MG63 (cell line): ENCODE measurements at regions not wholly inside any gene's neighbourhood (a gene's known extent, or its start where the extent isn't known, plus 50 kb on each side); places are given as distances from the start of the nearest gene placed in this dataset.

Experiments used
- DNase-seq: peaks from one replicate; pipeline ENCODE4 v3.0.0-alpha.2; 2020
- H3K27me3 ChIP-seq: fragments of 250-450 bp; sonication (Bioruptor Pico); 2 replicates; pipeline ENCODE4 v1.5.1; 2020; ENCODE audit warnings: mild to moderate bottlenecking, moderate library complexity
- H3K36me3 ChIP-seq: fragments of 250-450 bp; sonication (Bioruptor Pico); 2 replicates; pipeline ENCODE4 v1.5.1; 2020; ENCODE audit warnings: mild to moderate bottlenecking, moderate library complexity
- H3K4me3 ChIP-seq: fragments of 250-450 bp; sonication (Bioruptor Pico); 2 replicates; pipeline ENCODE4 v1.5.1; 2020; ENCODE audit warnings: mild to moderate bottlenecking, moderate library complexity
- H3K9me3 ChIP-seq: fragments of 250-450 bp; sonication (Bioruptor Pico); 2 replicates; pipeline ENCODE4 v1.5.1; 2020; ENCODE audit warnings: mild to moderate bottlenecking, moderate library complexity

GRCh38 chr3:81303321-81303720 lies 458.1 kb downstream of the GBE1 start:
- H3K9me3 ChIP-seq, result no peaks in the 10 kb centered on the region
- no peak for DNase-seq
- no peaks in the 10 kb centered on the region for H3K36me3 ChIP-seq
- H3K27me3 ChIP-seq, result no peaks in the 10 kb centered on the region
- H3K4me3 ChIP-seq, result no peak overlapping the region

DNA sequence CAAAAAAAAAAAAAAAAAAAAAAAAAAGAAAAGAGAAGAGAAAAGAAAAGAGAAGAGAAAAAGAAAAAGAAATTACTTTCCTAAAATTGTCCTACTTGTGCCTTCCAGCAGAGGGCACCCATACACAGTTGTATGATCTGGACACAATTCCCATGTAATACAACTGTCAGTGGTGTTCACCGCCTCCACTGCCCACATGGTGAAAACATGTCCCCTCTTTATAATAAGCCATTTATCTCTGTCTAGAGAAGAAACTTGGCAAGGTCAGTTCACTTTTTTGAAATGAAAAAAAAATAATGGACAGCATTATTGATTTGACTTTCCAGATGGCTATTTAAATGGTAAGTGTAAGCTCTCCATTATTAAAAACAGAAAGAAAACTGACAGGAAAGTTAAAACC lies 459.4 kb downstream of the GBE1 start:
- H3K36me3 ChIP-seq, result no peaks in the 10 kb centered on the region
- H3K4me3 ChIP-seq, result no peak overlapping the region
- H3K27me3 ChIP-seq, result no peaks in the 10 kb centered on the region
- DNase-seq, result peak; percentile 1
- H3K9me3 ChIP-seq, result no peaks in the 10 kb centered on the region

DNA sequence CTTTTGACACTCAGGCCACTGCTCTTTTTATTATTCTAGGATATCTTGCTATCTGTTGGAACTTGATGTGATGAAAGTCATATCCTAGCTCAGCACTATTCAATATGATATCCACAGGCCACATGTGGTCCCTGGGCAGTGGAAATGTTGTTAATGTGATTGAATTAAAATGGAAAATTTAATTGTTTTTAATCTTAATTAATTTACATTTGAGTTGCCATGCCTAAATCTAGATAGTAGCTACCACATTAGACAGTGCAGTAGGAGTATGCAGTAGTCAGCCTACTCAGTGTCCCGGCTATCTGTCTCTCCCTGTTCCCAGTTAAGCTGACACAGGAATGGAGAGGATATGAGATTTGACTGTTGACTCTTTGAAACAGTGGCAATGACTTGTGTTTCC lies 460.2 kb downstream of the GBE1 start:
- no peak overlapping the region for H3K4me3 ChIP-seq
- H3K9me3 ChIP-seq, result no peaks in the 10 kb centered on the region
- DNase-seq, result no peak
- H3K27me3 ChIP-seq, result no peaks in the 10 kb centered on the region
- H3K36me3 ChIP-seq, result no peaks in the 10 kb centered on the region

- no peaks in the 10 kb centered on the region for H3K9me3 ChIP-seq
- H3K27me3 ChIP-seq, result no peaks in the 10 kb centered on the region
- H3K4me3 ChIP-seq, result no peak overlapping the region
- no peaks in the 10 kb centered on the region for H3K36me3 ChIP-seq
- DNase-seq, result no peak
Observed at GRCh38 chr3:81300324-81300927, 461.0 kb downstream of the GBE1 start.

GRCh38 chr3:81299481-81299880 lies 462.0 kb downstream of the GBE1 start:
- Histone ChIP-seq H3K27me3 (no peaks in the 10 kb centered on the region), H3K4me3 (no peak overlapping the region), H3K36me3 (no peaks in the 10 kb centered on the region), H3K9me3 (no peaks in the 10 kb centered on the region)
- DNase-seq, result no peak

DNA sequence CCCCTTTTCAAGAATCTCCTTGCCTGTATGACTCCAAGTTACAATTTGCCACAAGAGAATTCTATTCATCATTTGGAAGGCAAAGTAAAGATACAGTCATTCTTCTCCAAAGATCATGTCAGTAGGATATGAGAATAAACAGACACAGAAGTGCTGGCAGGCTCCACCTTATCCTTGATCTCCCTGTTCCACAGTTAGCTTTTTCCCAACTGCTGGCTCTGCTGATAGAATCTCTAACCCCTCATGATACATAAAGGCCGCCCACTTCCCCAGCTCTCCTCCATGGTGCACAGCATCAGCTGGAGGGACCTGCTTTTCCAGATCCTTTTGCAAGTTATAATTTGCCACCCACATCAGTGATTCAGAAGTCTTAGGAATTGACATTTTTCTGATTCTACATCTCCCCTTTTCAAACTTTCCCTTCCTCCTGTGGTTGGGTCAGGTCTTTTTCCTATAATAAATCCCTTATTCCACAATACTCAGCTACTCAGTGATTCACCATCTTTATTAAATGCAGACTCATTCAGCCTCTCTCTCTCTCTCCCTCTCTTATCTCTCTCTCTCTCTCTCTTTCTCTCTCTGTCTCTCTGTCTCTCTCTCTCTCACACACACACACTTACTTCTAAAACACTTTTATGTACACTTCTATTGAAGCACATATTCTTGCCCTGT lies 465.4 kb downstream of the GBE1 start:
- H3K36me3 ChIP-seq, result no peaks in the 10 kb centered on the region
- no peaks in the 10 kb centered on the region for H3K27me3 ChIP-seq
- no peak for DNase-seq
- H3K4me3 ChIP-seq, result no peak overlapping the region
- H3K9me3 ChIP-seq, result no peaks in the 10 kb centered on the region

DNA sequence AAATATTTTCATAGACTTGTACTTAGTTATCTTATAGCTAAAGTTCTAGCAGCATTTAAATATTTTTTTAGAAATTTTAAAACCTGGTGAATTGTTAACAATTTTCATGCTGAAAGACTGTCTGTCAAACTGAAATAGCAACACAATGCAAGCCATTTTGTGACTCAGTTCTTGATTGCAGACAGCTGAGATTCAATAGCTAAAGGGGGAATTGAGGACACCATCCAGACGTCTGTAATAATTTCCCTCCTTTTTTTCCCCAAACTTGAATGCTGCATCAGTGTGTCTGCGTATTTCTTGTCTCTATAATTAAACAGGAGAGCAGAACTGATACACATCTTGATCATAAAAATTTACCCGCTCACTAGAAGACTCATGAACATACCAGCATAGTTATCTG lies 468.3 kb downstream of the GBE1 start:
- Histone ChIP-seq H3K27me3 (no peaks in the 10 kb centered on the region), H3K9me3 (no peaks in the 10 kb centered on the region), H3K4me3 (no peak overlapping the region), H3K36me3 (no peaks in the 10 kb centered on the region)
- no peak for DNase-seq

DNA sequence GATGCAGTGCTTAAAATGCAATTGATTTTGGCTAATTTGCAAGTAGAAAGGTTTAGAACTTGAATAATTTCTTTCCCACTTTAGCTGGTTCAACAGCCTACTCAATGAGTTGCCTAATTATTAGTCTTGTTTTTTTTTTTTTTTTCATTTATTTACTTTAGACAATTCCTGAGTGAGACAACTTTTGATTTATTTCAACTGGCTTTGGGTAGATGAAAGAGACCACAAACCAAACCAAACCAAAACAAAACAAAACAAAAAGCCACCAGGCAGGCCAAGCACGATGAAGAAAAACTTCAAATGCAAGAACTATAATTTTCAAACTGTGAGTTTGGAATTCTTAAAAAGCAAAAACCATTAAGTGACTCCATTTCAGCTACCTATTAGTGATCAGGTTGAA lies 469.9 kb downstream of the GBE1 start:
- Histone ChIP-seq H3K4me3 (no peak overlapping the region), H3K9me3 (no peaks in the 10 kb centered on the region), H3K27me3 (no peaks in the 10 kb centered on the region), H3K36me3 (no peaks in the 10 kb centered on the region)
- no peak for DNase-seq

- Histone ChIP-seq H3K36me3 (no peaks in the 10 kb centered on the region), H3K4me3 (no peak overlapping the region), H3K27me3 (no peaks in the 10 kb centered on the region), H3K9me3 (no peaks in the 10 kb centered on the region)
- no peak for DNase-seq
Observed at GRCh38 chr3:81289676-81290075, 471.8 kb downstream of the GBE1 start.

GRCh38 chr3:81279481-81280379 lies 481.7 kb downstream of the GBE1 start:
- no peak for DNase-seq

DNA sequence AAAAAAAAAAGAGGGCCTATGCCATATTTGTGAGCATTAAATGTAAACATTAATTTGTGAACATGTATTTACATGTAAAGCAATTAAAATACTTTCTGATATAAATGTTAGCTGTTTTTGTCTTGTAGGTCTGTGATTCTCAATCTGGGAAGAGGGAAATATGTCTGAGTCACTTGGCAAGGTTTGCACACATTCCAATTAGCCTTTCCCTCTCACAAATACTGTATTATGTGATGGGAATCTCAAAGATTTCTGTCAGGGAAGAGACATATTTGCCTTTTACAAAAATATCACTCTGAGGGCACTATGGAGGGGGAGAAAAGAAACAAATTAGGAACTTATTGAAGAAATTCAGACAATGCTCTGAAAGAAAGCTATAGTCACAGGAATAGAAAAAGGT lies 483.6 kb downstream of the GBE1 start:
- H3K27me3 ChIP-seq, result no peaks in the 10 kb centered on the region
- H3K9me3 ChIP-seq, result no peaks in the 10 kb centered on the region
- H3K36me3 ChIP-seq, result no peaks in the 10 kb centered on the region
- H3K4me3 ChIP-seq, result no peak overlapping the region
- no peak for DNase-seq

More at GRCh38 chr3:81279481-81280379, 481.7 kb downstream of the GBE1 start:
- H3K9me3 ChIP-seq, result no peaks in the 10 kb centered on the region
- no peaks in the 10 kb centered on the region for H3K36me3 ChIP-seq
- no peak overlapping the region for H3K4me3 ChIP-seq
- no peaks in the 10 kb centered on the region for H3K27me3 ChIP-seq

GRCh38 chr3:81274671-81275070 lies 486.8 kb downstream of the GBE1 start:
- Histone ChIP-seq H3K9me3 (no peaks in the 10 kb centered on the region), H3K4me3 (no peak overlapping the region), H3K36me3 (no peaks in the 10 kb centered on the region), H3K27me3 (no peaks in the 10 kb centered on the region)
- DNase-seq, result no peak

DNA sequence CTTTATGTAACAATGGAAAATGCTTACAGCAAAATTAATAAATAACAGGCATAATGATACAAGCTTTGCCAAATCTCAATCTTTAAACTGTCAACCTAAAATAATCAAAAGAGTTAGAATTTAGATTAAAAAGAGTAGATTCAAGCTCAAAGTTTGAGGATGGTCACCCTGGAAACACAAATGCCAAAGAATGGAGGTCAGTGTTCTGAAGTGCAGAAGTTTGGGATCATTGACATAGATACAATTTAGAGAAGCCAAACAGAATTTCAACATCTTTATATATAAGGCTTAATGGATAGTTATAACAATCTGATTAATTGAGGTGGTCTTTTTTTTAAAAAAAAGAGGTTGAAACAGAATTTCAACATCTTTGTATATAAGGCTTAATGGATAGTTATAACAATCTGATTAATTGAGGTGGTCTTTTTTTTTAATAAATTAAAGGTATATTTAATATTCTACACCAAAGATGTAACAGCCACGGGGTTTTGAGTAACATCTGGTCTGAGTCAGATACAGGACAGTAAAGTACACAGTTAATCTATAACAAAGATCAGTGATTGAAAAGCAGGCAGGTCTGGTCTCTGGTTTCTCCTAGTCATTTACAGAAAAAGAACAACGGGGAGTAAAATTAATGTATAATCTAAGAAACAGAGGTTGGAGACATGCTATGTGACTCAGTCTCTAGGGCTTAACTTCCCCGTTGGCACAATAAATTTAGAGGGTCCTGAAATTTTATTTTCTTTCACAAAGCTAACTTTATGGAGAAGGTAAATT lies 490.7 kb downstream of the GBE1 start:
- DNase-seq, result no peak

DNA sequence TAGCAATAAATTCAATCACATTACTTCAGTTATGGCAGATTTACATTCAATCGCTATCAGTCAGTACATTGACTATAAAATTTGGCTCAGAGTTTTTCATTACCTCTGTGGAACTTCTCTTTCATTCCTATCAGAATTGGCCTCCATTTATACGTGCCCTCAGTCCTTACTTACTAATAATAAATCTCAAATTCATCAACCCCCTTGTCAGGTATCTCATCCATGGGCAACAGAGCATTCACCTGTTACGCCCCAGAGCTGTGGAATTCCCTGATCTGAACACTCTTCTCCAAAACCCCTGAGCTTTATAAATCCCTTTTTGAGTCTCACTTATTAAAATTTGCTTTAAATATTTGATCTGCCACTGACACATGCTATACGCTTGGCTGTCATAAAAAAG lies 492.9 kb downstream of the GBE1 start:
- no peaks in the 10 kb centered on the region for H3K36me3 ChIP-seq
- H3K9me3 ChIP-seq, result no peaks in the 10 kb centered on the region
- no peak overlapping the region for H3K4me3 ChIP-seq
- no peak for DNase-seq
- H3K27me3 ChIP-seq, result no peaks in the 10 kb centered on the region

More for the DNA sequence above, 490.7 kb downstream of the GBE1 start:
- Histone ChIP-seq H3K36me3 (no peaks in the 10 kb centered on the region), H3K27me3 (no peaks in the 10 kb centered on the region), H3K4me3 (no peak overlapping the region), H3K9me3 (no peaks in the 10 kb centered on the region)

GRCh38 chr3:81261996-81262395 lies 499.4 kb downstream of the GBE1 start:
- Histone ChIP-seq H3K4me3 (no peak overlapping the region), H3K27me3 (no peaks in the 10 kb centered on the region), H3K36me3 (no peaks in the 10 kb centered on the region), H3K9me3 (no peaks in the 10 kb centered on the region)
- no peak for DNase-seq

- Histone ChIP-seq H3K9me3 (no peaks in the 10 kb centered on the region), H3K27me3 (no peaks in the 10 kb centered on the region), H3K4me3 (no peak overlapping the region), H3K36me3 (no peaks in the 10 kb centered on the region)
- DNase-seq, result no peak
Observed at GRCh38 chr3:81255463-81255862, 506.0 kb downstream of the GBE1 start.

- H3K27me3 ChIP-seq, result no peaks in the 10 kb centered on the region
- H3K4me3 ChIP-seq, result no peak overlapping the region
- no peak for DNase-seq
- H3K9me3 ChIP-seq, result no peaks in the 10 kb centered on the region
- H3K36me3 ChIP-seq, result no peaks in the 10 kb centered on the region
Observed at GRCh38 chr3:81251096-81251495, 510.3 kb downstream of the GBE1 start.
